NCI-H2171 treated with DMSO at 0.1 percent for 48 hours (cell line): ENCODE measurements at regions not wholly inside any gene's neighbourhood (a gene's known extent, or its start where the extent isn't known, plus 50 kb on each side); places are given as distances from the start of the nearest gene placed in this dataset.
A peak's percentile ranks its signal among the peaks of the same experiment; 100 is the strongest.

Experiments
- DNase-seq: peaks from one replicate; lab custom pipeline; 2025; lab: John Stamatoyannopoulos, UW

- no peak for DNase-seq
Observed at GRCh38 chr11:133787379-133788141, 57.8 kb downstream of the SPATA19 start.

- no peak for DNase-seq
Observed at GRCh38 chr11:133785795-133786340, 59.4 kb downstream of the SPATA19 start.

GRCh38 chr11:133784359-133784758 is 61.0 kb downstream of the SPATA19 start:
- DNase-seq = no peak

- no peak for DNase-seq
Observed at GRCh38 chr11:133782116-133782725, 63.1 kb downstream of the SPATA19 start.

- peak; percentile 1 for DNase-seq
Observed at GRCh38 chr11:133778161-133778560, 67.2 kb downstream of the SPATA19 start.

- no peak for DNase-seq
Observed at GRCh38 chr11:133776671-133777367, 68.5 kb downstream of the SPATA19 start.

GRCh38 chr11:133762538-133762937 is 82.8 kb downstream of the SPATA19 start:
- no peak for DNase-seq

- peak; percentile 74 for DNase-seq
Observed at GRCh38 chr11:133753150-133753549, 92.2 kb downstream of the SPATA19 start.

- DNase-seq = no peak
Observed at GRCh38 chr11:133749841-133750240, 95.5 kb downstream of the SPATA19 start.

- DNase-seq = peak; percentile 84
Observed at GRCh38 chr11:133747409-133747808, 97.9 kb downstream of the SPATA19 start.

GRCh38 chr11:133746663-133747306 is 98.5 kb downstream of the SPATA19 start:
- DNase-seq = no peak

- DNase-seq = no peak
Observed at GRCh38 chr11:133745791-133746190, 99.5 kb downstream of the SPATA19 start.

GRCh38 chr11:133742353-133742752 is 103.0 kb downstream of the SPATA19 start:
- no peak for DNase-seq

- DNase-seq = no peak
Observed at GRCh38 chr11:133740963-133741362, 104.3 kb downstream of the SPATA19 start.

GRCh38 chr11:133739481-133739880 is 105.8 kb downstream of the SPATA19 start:
- DNase-seq = no peak

- DNase-seq = no peak
Observed at GRCh38 chr11:133738624-133739023, 106.7 kb downstream of the SPATA19 start.

- no peak for DNase-seq
Observed at GRCh38 chr11:133733631-133734030, 111.7 kb downstream of the SPATA19 start.

- DNase-seq = no peak
Observed at GRCh38 chr11:133732109-133732674, 113.1 kb downstream of the SPATA19 start.

- peak; percentile 59 for DNase-seq
Observed at GRCh38 chr11:133727774-133728173, 117.5 kb downstream of the SPATA19 start.

- DNase-seq = peak; percentile 81
Observed at GRCh38 chr11:133726542-133726941, 118.8 kb downstream of the SPATA19 start.

GRCh38 chr11:133724116-133724515 is 121.2 kb downstream of the SPATA19 start:
- peak; percentile 83 for DNase-seq

GRCh38 chr11:133723056-133723455 is 122.3 kb downstream of the SPATA19 start:
- peak; percentile 78 for DNase-seq
